ENCODE measurements at regions not wholly inside any gene's neighbourhood (a gene's known extent, or its start where the extent isn't known, plus 50 kb on each side); places are given as distances from the start of the nearest gene placed in this dataset.

GRCh38 chr2:228802181-228803071 lies 468.7 kb downstream of the PID1 start:
- Histone ChIP-seq H2AFZ (ENCODE audit: low read length) (no peak overlapping the region), H4K20me1 (ENCODE audit: insufficient read depth, low read length) (no peaks in the 10 kb centered on the region), H3K4me1 (ENCODE audit: insufficient read depth, low read length) (no peaks in the 10 kb centered on the region), H3K36me3 (replicated peaks in 1 of 2; ENCODE audit: control insufficient read depth in 1 of 2, insufficient read depth in 2 of 2, low read length in 2 of 2) (no peaks in the 10 kb centered on the region), H3K79me2 (ENCODE audit: insufficient read depth, low read length) (no peaks in the 10 kb centered on the region), H3K27ac (ENCODE audit: extremely low read length, insufficient read depth, low read length) (no peak overlapping the region), H3K9me3 (ENCODE audit: low read length) (peaks cover 100% of the 10 kb centered on the region), H3K27me3 (ENCODE audit: control insufficient read depth in 1 of 2, insufficient read depth in 2 of 2, low read length in 2 of 2) (no peaks in the 10 kb centered on the region), H3K9ac (ENCODE audit: insufficient read depth, low read depth, low read length) (no peak overlapping the region), H3K4me2 (ENCODE audit: low read depth, low read length) (no peak overlapping the region), H3K4me3 (replicated peaks in 1 of 3; ENCODE audit: insufficient read depth in 1 of 3, low read depth in 2 of 3, low read length in 3 of 3) (no peak overlapping the region)
- TF ChIP-seq ZNF766 (CRISPR knock-in tag; IDR thresholded peaks at IDR 0.05; ENCODE audit: borderline replicate concordance) (no peak), ARNT (IDR thresholded peaks at IDR 0.05) (no peak), ZHX2 (IDR thresholded peaks at IDR 0.05; ENCODE audit: low read depth) (no peak), ZHX2 (CRISPR knock-in tag; IDR thresholded peaks at IDR 0.05; ENCODE audit: borderline replicate concordance) (no peak), TERF1 (CRISPR knock-in tag; IDR thresholded peaks at IDR 0.05) (no peak), ZSCAN21 (CRISPR knock-in tag; IDR thresholded peaks at IDR 0.05; ENCODE audit: borderline replicate concordance) (no peak)
- TF ChIP-seq, protein P1, sequence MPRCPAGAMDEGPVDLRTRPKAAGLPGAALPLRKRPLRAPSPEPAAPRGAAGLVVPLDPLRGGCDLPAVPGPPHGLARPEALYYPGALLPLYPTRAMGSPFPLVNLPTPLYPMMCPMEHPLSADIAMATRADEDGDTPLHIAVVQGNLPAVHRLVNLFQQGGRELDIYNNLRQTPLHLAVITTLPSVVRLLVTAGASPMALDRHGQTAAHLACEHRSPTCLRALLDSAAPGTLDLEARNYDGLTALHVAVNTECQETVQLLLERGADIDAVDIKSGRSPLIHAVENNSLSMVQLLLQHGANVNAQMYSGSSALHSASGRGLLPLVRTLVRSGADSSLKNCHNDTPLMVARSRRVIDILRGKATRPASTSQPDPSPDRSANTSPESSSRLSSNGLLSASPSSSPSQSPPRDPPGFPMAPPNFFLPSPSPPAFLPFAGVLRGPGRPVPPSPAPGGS (CRISPR knock-in tag; IDR thresholded peaks at IDR 0.05), result no peak
- TF ChIP-seq, protein P2, sequence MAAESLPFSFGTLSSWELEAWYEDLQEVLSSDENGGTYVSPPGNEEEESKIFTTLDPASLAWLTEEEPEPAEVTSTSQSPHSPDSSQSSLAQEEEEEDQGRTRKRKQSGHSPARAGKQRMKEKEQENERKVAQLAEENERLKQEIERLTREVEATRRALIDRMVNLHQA (CRISPR knock-in tag; IDR thresholded peaks at IDR 0.05), result no peak
- in situ Hi-C loops (cut with HindIII; ENCODE audit: extremely low pct_ligation_motif_present, low pct_unique_long_range_greater_than_20kb), result no loop called here
- 29% methylated on average over 5 of the region's 5 CpGs for WGBS (ENCODE audit: low lambda C conversion rate)
- FAIRE-seq (no peak), DNase-seq (ENCODE audit: low spot score) (no peak), ATAC-seq (no peak)
- POLR2A ChIA-PET, result no interaction called here
- intact Hi-C loops (cut with micrococcal nuclease; ENCODE audit: unreplicated experiment), result no loop called here
- CTCF ChIA-PET (ENCODE audit: low intra/inter-chr PET ratio, low total read pairs), result no interaction called here
- no TSS peak for BruUV-seq (replicated peaks)

Data from HepG2 (cell line).